D721Med (cell line): ENCODE measurements at regions not wholly inside any gene's neighbourhood (a gene's known extent, or its start where the extent isn't known, plus 50 kb on each side); places are given as distances from the start of the nearest gene placed in this dataset.

ENCODE experiments used
- DNase-seq: peaks from one replicate; pipeline ENCODE4 v3.0.0; 2011; ENCODE audit warnings: low spot score; ENCODE audit not compliant: insufficient read length
- FAIRE-seq: peaks from 2 replicates; lab custom pipeline; 2011; peaks lifted over from hg19 to GRCh38; lab: Jason Lieb, UNC
- TF ChIP-seq, protein P1 (sequence below): IDR thresholded peaks from 2 replicates; pipeline ENCODE4 v1.5.1; 2012; ENCODE audit warnings: mild to moderate bottlenecking, control low read depth; ENCODE audit not compliant: insufficient read depth; ENCODE audit errors: missing control alignments

DNA sequence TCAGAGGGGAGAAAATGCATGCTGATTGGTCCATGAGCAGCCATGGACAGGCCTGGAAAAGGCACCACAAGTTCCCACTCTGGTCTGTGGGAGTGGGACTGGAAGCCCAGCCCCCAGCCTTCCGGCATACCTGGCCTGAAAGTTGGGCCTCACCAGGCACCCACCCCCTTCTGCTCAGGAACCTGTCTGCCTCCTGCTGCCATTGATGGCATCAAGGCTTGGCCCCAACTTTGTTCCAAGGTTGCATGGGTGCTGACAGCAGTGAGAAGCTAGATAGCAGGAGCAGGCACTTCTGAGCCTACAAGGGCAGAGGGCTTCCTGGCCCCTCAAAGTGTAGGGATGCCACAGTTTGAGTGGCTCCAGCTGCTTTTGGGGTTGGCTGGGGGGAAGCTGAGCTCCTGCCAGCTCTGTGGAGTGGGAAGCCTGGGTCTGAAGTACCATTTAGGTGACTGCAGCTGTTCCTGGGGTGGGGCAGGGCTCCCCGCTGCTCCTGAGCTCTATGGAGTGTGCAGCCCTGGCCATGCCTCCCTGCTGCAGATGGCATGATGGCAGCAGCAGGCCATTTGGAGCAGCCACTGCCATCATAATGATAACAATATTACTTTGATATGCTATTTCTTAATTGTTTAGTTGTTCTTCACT lies 1054.1 kb upstream of the GBE1 start:
- FAIRE-seq (no peak), DNase-seq (no peak)
- TF ChIP-seq, protein P1, sequence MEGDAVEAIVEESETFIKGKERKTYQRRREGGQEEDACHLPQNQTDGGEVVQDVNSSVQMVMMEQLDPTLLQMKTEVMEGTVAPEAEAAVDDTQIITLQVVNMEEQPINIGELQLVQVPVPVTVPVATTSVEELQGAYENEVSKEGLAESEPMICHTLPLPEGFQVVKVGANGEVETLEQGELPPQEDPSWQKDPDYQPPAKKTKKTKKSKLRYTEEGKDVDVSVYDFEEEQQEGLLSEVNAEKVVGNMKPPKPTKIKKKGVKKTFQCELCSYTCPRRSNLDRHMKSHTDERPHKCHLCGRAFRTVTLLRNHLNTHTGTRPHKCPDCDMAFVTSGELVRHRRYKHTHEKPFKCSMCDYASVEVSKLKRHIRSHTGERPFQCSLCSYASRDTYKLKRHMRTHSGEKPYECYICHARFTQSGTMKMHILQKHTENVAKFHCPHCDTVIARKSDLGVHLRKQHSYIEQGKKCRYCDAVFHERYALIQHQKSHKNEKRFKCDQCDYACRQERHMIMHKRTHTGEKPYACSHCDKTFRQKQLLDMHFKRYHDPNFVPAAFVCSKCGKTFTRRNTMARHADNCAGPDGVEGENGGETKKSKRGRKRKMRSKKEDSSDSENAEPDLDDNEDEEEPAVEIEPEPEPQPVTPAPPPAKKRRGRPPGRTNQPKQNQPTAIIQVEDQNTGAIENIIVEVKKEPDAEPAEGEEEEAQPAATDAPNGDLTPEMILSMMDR = no peak

DNA sequence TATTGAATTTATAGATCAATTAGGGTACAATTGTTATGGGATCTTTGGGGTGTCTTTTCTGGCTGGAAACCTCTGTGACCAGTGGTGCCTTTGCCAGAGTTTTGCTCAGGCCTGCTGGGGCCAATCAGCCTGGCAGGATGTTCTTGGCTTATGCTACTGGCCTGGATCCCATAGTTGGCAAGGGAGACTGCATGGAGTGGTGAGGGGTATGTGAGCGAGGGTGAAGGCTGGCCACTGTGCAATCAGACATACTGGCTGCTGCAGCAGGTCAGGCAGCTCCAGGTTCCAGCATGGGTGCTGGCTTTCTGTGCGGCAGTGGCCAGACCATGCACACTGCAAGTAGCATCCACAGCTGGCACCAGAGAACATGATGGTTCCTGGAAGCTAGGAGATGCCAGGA lies 1053.2 kb upstream of the GBE1 start:
- FAIRE-seq (no peak), DNase-seq (no peak)
- TF ChIP-seq, protein P1 = no peak

DNA sequence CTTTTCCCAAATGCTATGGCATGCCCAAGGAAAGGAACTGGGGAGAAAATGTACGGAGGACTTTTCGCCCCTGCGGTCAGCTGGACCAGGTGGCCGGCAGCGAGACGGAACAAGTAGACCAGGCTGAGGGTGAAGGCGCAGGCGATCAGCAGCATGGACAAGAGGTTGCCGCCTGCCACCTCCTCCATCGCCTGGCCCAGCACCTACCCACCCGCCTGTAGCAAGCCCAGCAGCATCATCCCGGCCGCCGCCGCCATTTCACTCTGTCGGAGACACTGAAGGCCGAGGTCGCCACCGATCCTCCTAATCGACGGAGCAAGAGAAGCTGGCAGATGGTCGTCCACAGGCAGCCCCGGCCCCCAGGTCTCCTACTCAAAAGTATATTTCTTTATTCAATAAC lies 1046.3 kb upstream of the GBE1 start:
- no peak for DNase-seq
- no peak for FAIRE-seq
- TF ChIP-seq, protein P1 = no peak

DNA sequence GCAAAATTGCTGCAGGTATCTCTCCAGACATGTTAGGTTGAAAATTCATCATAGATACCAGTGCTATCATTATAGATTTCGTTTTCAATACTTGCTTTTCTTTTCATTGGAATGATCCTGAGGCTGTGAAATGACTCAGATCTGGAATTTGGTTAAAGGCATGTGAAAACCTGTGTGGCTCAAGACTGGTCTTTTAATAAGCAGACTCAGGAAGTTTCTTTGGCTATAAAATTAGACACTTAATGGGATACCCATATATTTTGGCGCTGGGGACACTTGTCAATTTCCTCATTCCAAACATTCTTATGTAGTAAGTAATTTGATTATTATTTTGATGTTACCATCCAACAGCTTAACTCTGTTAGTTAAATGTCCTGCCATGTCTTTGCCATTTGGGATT lies 1041.1 kb upstream of the GBE1 start:
- TF ChIP-seq, protein P1 = no peak
- FAIRE-seq (no peak), DNase-seq (no peak)

DNA sequence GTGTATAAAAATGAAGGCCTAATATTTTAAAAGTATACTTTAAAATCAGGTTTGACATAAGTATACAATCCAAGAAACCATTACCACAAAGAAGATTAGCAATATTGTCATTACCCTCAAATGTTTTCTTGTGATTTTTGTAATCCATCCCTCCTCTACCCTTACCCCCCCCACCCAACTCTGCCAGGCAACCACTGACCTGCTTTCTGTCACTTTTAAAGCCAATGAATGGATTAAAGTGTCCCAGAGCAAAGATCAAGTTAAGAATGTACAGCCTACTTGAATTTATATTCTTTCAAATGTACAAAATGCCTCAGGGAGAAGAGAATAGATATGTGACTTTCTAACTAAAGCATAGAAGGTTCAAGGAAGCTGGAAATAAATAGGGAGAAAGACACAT lies 1038.8 kb upstream of the GBE1 start:
- DNase-seq = no peak
- FAIRE-seq = no peak
- TF ChIP-seq, protein P1 = no peak

DNA sequence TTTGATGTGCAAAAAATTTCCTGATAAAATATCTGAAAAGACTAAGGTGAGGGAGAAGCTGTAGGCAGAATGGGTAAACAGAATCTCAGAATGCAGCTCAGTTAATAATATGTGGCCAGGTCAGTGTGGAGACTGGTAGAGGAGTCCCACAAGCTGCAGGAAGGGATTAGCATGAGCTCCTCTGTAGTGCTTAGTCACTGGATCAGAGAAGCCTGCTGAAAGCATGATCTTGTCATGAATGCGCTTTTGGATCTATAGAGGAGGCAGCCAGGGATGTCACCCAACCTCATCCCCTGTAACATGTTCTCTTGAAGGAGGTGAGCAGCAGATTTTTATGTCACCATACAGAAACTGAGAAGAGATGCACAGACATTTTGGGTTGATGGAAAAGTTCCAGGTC lies 1035.3 kb upstream of the GBE1 start:
- no peak for FAIRE-seq
- no peak for DNase-seq

DNA sequence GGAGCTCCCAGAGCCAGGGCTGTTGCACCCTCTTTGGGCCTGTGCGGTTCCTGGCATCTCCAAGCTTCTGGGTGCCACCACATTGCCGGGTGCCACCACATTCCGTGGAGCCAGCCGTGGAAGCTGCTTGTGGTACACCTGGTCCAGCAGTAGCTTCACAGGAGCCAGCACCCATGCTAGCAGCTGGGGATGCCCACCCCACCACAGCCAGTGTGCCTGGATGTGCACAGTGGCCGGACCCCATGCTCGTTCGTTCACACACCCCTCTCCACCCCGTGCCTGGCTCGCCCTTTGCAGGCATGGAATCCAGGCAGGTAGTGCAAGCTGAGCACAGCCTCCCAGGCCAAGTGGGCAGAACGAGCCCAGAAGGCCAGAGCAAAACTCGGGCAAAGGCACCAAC lies 1029.8 kb upstream of the GBE1 start:
- TF ChIP-seq, protein P1 = no peak
- FAIRE-seq (no peak), DNase-seq (no peak)

More for the DNA sequence above, 1035.3 kb upstream of the GBE1 start:
- TF ChIP-seq, protein P1 = no peak
